ENCODE measurements at regions not wholly inside any gene's neighbourhood (a gene's known extent, or its start where the extent isn't known, plus 50 kb on each side); places are given as distances from the start of the nearest gene placed in this dataset.
"Not testable (repeated sequence)": the region's sequence is repeated elsewhere in the genome, so short reads cannot be mapped to it uniquely, and the experiment has no call there.

GRCh38 chr3:105278688-105279087, 88.0 kb upstream of the ALCAM start:
- DNase-seq, result no peak

GRCh38 chr3:105281989-105282388, 84.7 kb upstream of the ALCAM start:
- DNase-seq, result no peak

DNA sequence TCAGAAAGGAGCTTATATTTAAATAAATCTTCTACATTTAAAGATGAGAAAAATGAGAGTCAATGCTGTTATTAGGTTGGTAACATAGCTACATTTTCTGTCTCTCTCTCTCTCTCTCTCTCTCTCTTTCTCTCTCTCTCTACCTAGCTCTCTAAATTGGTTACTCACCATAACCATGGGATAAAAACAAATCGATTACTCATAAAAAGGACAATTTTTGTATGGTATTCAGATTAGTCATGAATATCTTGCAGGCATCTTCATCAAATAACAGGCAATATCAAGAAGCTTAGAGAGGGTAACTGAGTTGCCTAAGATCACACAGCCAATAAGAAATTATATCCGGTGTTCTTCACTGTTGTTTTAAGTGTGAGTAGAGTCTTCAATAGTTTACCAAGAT, 81.8 kb upstream of the ALCAM start:
- no peak for DNase-seq

GRCh38 chr3:105285653-105286241, 81.0 kb upstream of the ALCAM start:
- no peak for DNase-seq

GRCh38 chr3:105293441-105293840, 73.3 kb upstream of the ALCAM start:
- DNase-seq, result no peak

- not testable (repeated sequence) for DNase-seq
Measured at GRCh38 chr3:105296182-105296822, 70.4 kb upstream of the ALCAM start.

- no peak for DNase-seq
Measured at GRCh38 chr3:105304487-105304886, 62.2 kb upstream of the ALCAM start.

DNA sequence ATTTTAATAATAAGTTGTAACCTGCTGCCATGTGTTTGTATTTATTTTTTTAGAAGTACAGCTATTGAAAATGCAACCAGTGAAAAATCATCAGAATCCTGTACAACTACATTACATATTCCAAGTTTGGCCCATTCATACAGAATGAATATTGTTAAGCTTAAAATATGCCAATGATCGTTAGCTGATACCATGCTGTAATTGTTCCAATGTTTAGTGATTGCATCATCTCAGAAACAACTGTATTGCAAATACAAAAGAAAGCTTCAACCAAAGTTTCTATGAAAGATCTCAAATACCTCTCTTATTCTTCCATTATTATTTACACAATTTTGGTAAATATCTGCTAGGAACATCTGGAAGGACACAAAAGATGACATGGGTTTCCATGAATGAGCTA, 51.6 kb upstream of the ALCAM start:
- no peak for DNase-seq

DNA sequence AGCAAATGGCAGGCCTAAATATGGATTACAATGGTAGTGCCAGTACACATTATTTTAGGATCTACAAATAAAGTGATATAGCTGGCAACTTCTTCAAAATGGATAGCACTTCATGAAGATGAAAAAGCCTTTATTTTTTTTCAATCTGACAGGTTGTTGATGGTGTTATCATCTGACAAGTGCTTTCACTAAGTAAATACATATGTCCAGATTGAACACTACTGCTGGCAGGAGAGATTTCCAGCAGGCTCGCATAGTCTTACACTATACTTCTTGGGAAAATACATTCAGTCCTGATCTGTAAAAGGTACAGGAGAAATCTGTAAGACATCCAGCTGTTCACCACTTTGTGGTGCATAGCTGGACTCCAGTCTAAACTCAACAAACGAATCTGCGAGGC, 50.9 kb upstream of the ALCAM start:
- DNase-seq, result no peak

- no peak for DNase-seq
Measured at GRCh38 chr3:105316331-105316730, 50.4 kb upstream of the ALCAM start.

All from stimulated activated CD4-positive, alpha-beta T cell treated with anti-CD3 and anti-CD28 coated beads, Interleukin-1b, Interleukin-23, amount 100 ng/mL, for 48 hours (primary cell).